A673 (cell line): ENCODE measurements at regions not wholly inside any gene's neighbourhood (a gene's known extent, or its start where the extent isn't known, plus 50 kb on each side); places are given as distances from the start of the nearest gene placed in this dataset.
A peak's percentile ranks its signal among the peaks of the same experiment; 100 is the strongest.

Experiments
- BruUV-seq: library from RNA; stranded (reverse); fragments of 400-500 nt; replicated peaks from 2 replicates; lab custom pipeline; 2021; lab: Mats Ljungman, UMichigan
- CTCF ChIA-PET: fragments of 300-600 bp; sonication (Branson Sonifier 250); formaldehyde crosslinking; loops from one replicate; lab custom pipeline; 2022; ENCODE audit warnings: antibody characterized with exemption; lab: Charles Lee
- POLR2A ChIA-PET: fragments of 300-600 bp; sonication (Branson Sonifier 250); formaldehyde crosslinking; loops from one replicate; lab custom pipeline; 2022; ENCODE audit warnings: antibody characterized with exemption; ENCODE audit not compliant: low non-redundant PET; lab: Charles Lee
- DNase-seq: peaks from one replicate; pipeline ENCODE4 v3.0.0-alpha.2; 2015; ENCODE audit warnings: low spot score
- H3K27ac ChIP-seq: fragments of 200-600 bp; sonication (generic); 2 replicates; pipeline ENCODE4 v1.5.1; 2016; ENCODE audit warnings: mixed run types, low read depth, mild to moderate bottlenecking, mixed read lengths, antibody characterized with exemption, low read length; ENCODE audit not compliant: poor library complexity, severe bottlenecking
- H3K27me3 ChIP-seq: fragments of 200-600 bp; sonication (generic); replicated peaks from 2 replicates; pipeline ENCODE4 v1.6.1; 2017; ENCODE audit warnings: mixed run types, low read depth, mild to moderate bottlenecking, mixed read lengths, antibody characterized with exemption, low read length; ENCODE audit not compliant: insufficient read depth, poor library complexity
- H3K36me3 ChIP-seq: fragments of 200-600 bp; sonication (generic); 2 replicates; pipeline ENCODE4 v1.6.1; 2016; ENCODE audit warnings: mixed run types, mild to moderate bottlenecking, mixed read lengths, antibody characterized with exemption, low read length; ENCODE audit not compliant: insufficient read depth, poor library complexity, severe bottlenecking
- H3K4me1 ChIP-seq: fragments of 200-600 bp; sonication (generic); 2 replicates; pipeline ENCODE4 v1.6.1; 2017; ENCODE audit warnings: mixed run types, mild to moderate bottlenecking, mixed read lengths, antibody characterized with exemption, low read length; ENCODE audit not compliant: insufficient read depth, poor library complexity, severe bottlenecking
- H3K4me3 ChIP-seq: fragments of 200-600 bp; sonication (generic); 2 replicates; pipeline ENCODE4 v1.5.1; 2016; ENCODE audit warnings: low read depth, mixed run types, mild to moderate bottlenecking, mixed read lengths, low read length; ENCODE audit not compliant: poor library complexity, severe bottlenecking
- H3K9me3 ChIP-seq: fragments of 200-600 bp; sonication (generic); 2 replicates; pipeline ENCODE4 v1.6.1; 2016; ENCODE audit warnings: mixed run types, low read depth, mild to moderate bottlenecking, mixed read lengths, antibody characterized with exemption, low read length; ENCODE audit not compliant: poor library complexity, severe bottlenecking
- EZH2 ChIP-seq: fragments of 200-600 bp; sonication (generic); IDR thresholded peaks from 2 replicates; pipeline ENCODE4 v1.6.1; 2017; ENCODE audit warnings: borderline replicate concordance, low read depth, mild to moderate bottlenecking, mixed read lengths, antibody characterized with exemption, low read length; ENCODE audit not compliant: poor library complexity, severe bottlenecking
- intact Hi-C: fragments of 100-400 bp; cut with micrococcal nuclease; formaldehyde crosslinking; loops from one replicate; pipeline ENCODE4 v1.10.0; 2022; ENCODE audit not compliant: unreplicated experiment
- TF ChIP-seq, protein P1 (sequence below): fragments of 300-800, 200-600 bp; sonication (generic); conservative IDR thresholded peaks from 2 replicates; pipeline ENCODE4 v1.5.1; 2017; ENCODE audit warnings: low read depth, mild to moderate bottlenecking, antibody characterized with exemption, low read length, moderate library complexity, mixed read lengths

DNA sequence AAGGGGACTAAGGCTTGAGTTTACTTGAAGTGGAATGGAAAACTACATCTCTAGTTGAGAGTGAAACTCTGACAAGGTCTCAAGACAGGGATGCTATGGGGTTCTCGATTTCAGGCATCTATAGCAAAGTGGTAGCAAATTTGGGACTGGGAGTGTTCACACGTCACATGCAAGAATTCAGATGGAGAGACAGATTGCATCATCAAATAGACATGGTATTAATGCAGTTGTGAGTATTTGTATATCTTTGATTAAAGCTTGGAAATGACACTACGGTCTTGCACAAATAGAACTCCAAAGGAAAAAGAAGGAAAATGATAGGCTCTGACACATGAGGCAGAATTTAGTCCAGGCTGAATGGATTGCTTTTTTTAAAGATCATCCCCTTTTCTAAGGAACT is 1061.6 kb upstream of the FANCL start:
- no peaks in the 10 kb centered on the region for H3K4me1 ChIP-seq
- POLR2A ChIA-PET, result no interaction called here
- no peak overlapping the region for H3K27ac ChIP-seq
- H3K36me3 ChIP-seq, result no peaks in the 10 kb centered on the region
- intact Hi-C loops, result loop anchor here (5.0 to 10.0 kb wide), 2 partner anchors 282 to 1250 kb away; partner anchors contain the start of gene BCL11A
- BruUV-seq, result no TSS peak
- no peak for TF ChIP-seq EZH2
- TF ChIP-seq, protein P1, sequence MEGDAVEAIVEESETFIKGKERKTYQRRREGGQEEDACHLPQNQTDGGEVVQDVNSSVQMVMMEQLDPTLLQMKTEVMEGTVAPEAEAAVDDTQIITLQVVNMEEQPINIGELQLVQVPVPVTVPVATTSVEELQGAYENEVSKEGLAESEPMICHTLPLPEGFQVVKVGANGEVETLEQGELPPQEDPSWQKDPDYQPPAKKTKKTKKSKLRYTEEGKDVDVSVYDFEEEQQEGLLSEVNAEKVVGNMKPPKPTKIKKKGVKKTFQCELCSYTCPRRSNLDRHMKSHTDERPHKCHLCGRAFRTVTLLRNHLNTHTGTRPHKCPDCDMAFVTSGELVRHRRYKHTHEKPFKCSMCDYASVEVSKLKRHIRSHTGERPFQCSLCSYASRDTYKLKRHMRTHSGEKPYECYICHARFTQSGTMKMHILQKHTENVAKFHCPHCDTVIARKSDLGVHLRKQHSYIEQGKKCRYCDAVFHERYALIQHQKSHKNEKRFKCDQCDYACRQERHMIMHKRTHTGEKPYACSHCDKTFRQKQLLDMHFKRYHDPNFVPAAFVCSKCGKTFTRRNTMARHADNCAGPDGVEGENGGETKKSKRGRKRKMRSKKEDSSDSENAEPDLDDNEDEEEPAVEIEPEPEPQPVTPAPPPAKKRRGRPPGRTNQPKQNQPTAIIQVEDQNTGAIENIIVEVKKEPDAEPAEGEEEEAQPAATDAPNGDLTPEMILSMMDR, result no peak
- H3K9me3 ChIP-seq, result no peaks in the 10 kb centered on the region
- H3K4me3 ChIP-seq, result no peak overlapping the region
- CTCF ChIA-PET, result interaction anchor here (0.5 kb wide), 1 partner anchor 362 kb away, joined by 3 read pairs; no protein-coding TSS in a partner anchor
- H3K27me3 ChIP-seq, result no peaks in the 10 kb centered on the region
- DNase-seq, result no peak

DNA sequence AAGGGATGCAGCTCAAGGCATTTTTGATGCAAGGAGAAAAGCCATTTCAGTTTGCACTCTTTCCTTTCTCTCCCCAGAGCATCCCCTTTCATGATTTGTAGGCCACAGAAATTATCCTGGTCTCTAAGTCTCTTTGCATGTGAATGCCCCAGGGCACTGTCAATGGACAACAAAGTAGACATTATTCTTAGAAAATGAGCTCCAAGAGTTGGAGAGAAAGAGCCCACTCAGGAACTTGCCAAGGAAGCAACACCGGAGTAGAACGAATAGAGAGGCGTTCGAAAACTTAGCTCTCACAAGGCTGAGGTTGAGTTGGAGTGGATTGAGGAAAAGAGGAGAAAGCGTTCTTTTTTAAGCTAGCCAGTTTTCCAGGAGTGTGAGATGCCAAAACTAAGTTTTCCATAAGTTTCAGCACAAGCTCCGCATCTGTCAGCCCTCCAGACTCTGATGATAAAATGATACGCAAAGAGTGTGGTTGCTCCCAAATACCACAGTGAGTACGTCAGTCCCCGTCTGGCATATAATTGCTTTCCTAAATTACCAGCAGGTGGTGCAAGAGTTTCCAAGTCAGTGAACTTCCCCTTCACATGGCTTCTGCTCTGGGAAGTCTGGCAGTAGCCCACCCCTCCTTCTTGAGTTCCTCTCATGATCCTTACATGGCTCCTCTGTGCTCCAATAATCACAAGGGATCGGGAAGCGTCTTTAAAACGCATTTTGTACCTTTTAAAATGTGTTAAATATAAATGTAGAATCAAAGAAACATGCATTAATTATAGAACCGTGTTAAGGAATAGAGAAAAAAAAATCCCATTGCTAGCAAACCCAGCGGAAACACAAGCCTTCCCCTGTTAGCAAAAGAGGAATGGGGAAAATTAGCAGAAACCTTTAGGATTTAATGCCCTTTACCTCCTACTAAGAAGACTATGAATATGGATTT is 1060.6 kb upstream of the FANCL start:
- H3K27me3 ChIP-seq, result no peaks in the 10 kb centered on the region
- no peak for TF ChIP-seq EZH2
- TF ChIP-seq, protein P1, result peak; percentile 66
- POLR2A ChIA-PET, result no interaction called here
- no peaks in the 10 kb centered on the region for H3K36me3 ChIP-seq
- CTCF ChIA-PET, result interaction anchor here (0.5 to 0.8 kb wide), 2 partner anchors 363 to 1280 kb away, joined by 3 to 4 read pairs; no protein-coding TSS in a partner anchor
- H3K4me1 ChIP-seq, result no peaks in the 10 kb centered on the region
- intact Hi-C loops, result loop anchor here (5.0 to 10.0 kb wide), 2 partner anchors 283 to 1251 kb away; partner anchors contain the start of gene BCL11A
- BruUV-seq, result no TSS peak
- H3K4me3 ChIP-seq, result no peak overlapping the region
- no peak overlapping the region for H3K27ac ChIP-seq
- peak; percentile 86 for DNase-seq
- H3K9me3 ChIP-seq, result no peaks in the 10 kb centered on the region

DNA sequence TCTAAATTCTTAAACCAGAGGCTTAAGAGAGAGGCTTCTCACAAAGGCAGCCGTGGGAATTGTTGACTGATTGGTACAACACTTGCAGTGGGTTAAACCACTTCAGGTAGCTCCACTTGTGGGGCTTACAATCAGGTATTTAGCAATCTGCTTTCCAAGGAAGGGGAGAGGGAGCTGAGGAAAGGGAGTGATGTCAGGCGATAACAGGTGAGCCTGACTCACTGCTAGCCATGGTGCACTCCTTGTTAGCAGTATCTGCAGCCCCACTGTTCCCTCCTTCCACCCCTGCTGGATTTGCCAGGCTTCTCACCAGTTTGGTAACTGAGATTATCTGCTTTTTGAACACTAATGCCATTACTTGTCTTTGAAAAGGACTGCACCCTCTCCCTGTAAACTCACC is 1056.7 kb upstream of the FANCL start:
- CTCF ChIA-PET, result no interaction called here

More for the DNA sequence above, 1056.7 kb upstream of the FANCL start:
- Histone ChIP-seq H3K27me3 (no peaks in the 10 kb centered on the region), H3K4me3 (no peak overlapping the region), H3K9me3 (no peaks in the 10 kb centered on the region), H3K4me1 (no peaks in the 10 kb centered on the region), H3K36me3 (no peaks in the 10 kb centered on the region), H3K27ac (no peak overlapping the region)
- POLR2A ChIA-PET, result no interaction called here
- BruUV-seq, result no TSS peak
- intact Hi-C loops, result no loop called here
- DNase-seq, result no peak
- TF ChIP-seq, protein P1, result no peak
- TF ChIP-seq EZH2, result no peak
